GM10266 (cell line): ENCODE measurements at regions not wholly inside any gene's neighbourhood (a gene's known extent, or its start where the extent isn't known, plus 50 kb on each side); places are given as distances from the start of the nearest gene placed in this dataset.

Experiments
- DNase-seq: peaks from one replicate; pipeline ENCODE4 v3.0.0; 2012; ENCODE audit errors: extremely low spot score
- CTCF ChIP-seq: IDR thresholded peaks from 2 replicates; pipeline ENCODE4 v1.5.1; 2012; ENCODE audit warnings: mild to moderate bottlenecking, low read depth; ENCODE audit not compliant: control insufficient read depth, insufficient read depth; ENCODE audit errors: missing control alignments

DNA sequence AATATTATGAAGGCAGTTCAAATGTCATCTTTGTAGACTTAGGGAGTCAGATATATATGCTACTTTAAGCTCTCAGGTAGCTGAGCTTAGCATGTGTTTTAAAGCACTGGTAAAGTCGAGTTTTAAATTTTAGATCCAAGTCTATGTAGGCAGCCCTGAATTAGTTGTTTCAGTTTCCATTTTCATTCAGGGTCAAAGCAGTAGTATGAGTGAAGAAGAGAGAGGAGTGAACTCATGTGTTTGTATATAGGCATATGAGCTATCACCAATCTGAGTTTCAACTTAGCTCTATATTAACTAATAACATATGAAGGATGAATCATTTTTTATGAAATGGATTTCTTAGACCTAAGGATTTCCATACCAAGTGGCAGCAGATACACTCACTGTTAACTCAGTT, 1353.4 kb downstream of the FSTL5 start:
- DNase-seq, result no peak
- no peak for TF ChIP-seq CTCF

GRCh38 chr4:160810941-160811340, 1352.9 kb downstream of the FSTL5 start:
- no peak for TF ChIP-seq CTCF
- DNase-seq, result no peak

GRCh38 chr4:160811956-160812355, 1351.8 kb downstream of the FSTL5 start:
- DNase-seq, result no peak
- TF ChIP-seq CTCF, result no peak

- TF ChIP-seq CTCF, result no peak
- no peak for DNase-seq
Observed at GRCh38 chr4:160814726-160815125, 1349.1 kb downstream of the FSTL5 start.

DNA sequence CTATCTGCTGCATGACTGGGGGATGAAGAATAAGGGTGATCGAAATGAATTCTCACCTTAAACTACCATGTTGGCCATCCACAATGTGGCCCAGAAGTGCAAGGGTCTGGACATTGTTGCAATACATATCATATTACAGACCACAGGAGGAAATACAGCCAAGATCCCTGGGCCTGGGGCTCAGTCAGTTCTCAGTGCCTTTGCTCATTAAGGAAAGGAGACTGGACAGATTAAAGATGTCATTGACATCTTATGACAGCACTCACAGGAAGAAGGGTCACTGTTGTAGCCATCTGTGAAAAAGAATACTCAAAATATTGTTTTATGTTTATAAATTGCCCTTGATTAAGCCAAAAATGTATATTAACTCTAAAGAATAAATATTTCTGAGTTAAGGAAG, 1345.2 kb downstream of the FSTL5 start:
- no peak for TF ChIP-seq CTCF
- DNase-seq, result no peak

DNA sequence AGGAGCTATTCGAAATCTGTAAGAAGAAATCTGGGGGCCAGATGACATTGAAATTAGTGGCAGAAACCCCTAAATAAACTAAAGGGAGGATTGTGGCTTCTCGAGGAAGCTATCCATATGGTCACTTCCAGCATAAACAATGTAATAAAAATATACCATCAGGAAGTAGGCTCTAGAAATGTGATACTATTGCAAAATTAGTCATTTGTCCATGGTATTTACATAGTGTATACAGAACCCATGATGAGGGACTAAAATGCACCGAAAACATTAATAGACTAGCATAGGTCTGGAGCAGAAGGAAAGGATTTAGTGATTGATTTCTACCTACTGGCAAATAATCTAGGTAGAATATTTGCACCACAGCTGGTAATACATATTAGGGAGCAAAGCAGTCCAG, 1344.0 kb downstream of the FSTL5 start:
- DNase-seq, result no peak
- TF ChIP-seq CTCF, result no peak

DNA sequence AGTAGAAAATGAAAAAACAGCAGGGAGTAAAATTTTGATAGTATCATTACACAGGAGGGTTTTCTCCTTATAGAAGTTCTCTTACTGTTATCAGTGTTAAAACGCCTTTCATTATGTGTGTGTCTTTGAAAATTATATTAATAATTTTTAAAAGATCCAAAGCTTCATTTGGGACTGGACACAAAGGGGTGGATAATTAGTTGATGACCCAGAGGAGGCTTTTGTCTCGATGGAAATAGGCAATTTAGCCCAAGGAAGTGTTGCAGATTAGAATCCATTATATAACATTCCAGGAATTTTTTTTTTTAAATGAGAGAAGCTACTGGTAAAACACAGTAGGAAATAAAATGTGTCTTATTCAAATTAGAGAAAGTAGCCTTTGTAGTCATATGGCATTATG, 1339.3 kb downstream of the FSTL5 start:
- no peak for TF ChIP-seq CTCF
- no peak for DNase-seq
